DMS53 treated with DMSO at 0.1 percent for 48 hours (cell line): ENCODE measurements at regions not wholly inside any gene's neighbourhood (a gene's known extent, or its start where the extent isn't known, plus 50 kb on each side); places are given as distances from the start of the nearest gene placed in this dataset.
"Not testable (repeated sequence)": the region's sequence is repeated elsewhere in the genome, so short reads cannot be mapped to it uniquely, and the experiment has no call there.

Experiments used
- DNase-seq: peaks from one replicate; lab custom pipeline; 2025; ENCODE audit not compliant: unreplicated experiment; lab: John Stamatoyannopoulos, UW

DNA sequence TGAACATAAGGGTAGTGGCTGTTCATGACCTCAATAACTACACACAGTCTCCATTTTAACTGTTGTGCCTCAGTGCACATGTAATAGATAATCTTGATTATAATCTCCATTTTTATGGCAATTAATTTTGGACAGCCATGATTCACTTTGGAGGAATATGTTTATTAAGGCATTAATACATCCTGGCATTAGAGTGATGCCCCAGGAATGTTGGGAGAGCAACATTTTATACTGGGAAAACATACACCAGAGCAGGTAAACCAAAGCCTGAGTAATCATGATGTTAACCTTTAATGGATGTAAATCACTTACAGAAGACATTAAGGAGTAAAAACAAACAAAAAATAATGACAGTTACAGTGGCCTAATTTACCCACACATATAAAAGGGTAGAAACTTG, 886.3 kb upstream of the RAG2 start:
- no peak for DNase-seq

DNA sequence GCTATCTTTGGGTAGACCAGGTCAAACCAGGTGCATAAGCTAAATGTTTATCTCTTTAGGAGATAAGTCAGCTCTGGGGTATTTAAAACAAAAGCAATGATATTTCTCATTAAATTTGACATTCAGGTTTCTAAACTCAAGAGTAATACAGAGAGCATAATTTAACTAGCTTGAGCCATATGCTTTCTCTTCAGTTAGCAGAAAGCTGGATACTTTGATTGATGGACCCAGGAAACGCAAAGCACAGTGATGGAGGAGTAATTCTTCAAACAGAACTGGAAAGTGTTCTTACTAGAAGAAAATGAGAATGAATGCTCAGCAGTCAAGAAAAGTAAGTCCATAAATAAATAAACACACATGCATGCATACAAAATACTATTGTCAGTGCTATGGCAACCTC, 885.7 kb upstream of the RAG2 start:
- no peak for DNase-seq

DNA sequence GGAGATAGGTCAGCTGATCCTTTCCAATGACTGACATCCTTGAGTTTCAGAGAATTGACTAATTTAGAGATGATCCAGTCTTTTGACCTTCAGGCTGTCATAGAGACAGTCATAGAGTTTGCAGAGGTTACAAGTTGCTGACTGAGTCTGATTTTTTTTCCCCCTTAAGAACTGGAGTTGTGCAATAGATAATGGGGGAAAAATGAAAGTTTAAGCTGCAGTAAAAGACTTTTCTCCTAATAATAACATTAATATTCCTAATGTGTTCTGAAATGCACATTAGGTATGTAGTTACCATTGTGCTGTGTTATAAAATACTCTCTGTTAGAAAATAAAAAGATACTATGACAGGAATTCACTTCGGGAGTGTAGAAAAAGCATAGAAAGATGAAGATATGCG, 876.9 kb upstream of the RAG2 start:
- no peak for DNase-seq

DNA sequence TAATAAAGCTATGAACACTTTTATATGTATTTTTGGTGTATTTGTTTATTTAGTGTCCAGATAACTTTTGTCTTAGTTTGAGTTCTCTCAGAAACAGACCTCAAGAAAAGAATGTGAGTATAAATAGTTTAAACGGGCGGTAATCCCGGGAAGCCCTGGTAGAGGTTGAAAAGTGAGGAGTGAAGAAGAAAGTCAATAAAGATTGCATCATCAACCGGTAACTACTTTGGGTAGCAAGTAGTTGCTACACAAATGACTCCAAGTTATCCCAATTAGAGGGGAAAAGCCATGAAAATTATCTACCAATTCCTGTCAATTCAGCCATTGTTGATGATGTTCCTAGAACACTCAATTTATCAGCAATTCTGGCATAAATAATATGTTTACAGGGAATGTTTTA, 870.3 kb upstream of the RAG2 start:
- no peak for DNase-seq

DNA sequence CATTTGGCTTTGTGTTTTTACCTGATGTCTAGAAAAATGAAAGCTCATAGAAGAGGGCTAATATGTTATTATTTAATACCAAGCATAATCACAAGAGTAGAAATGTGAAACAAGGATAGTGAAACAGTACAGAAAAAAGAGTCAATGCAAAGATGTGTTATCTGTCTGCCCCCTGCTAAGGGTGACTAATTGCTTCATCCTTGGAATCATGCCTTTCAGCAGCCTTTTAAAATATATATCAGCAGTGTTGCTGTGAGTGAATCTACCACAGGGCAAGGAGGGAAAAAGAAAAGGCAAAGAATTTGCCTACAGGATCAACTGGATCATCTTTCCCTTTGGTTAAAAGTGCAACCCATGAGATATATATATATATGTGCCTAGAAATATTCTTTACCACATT, 867.2 kb upstream of the RAG2 start:
- DNase-seq, result no peak

DNA sequence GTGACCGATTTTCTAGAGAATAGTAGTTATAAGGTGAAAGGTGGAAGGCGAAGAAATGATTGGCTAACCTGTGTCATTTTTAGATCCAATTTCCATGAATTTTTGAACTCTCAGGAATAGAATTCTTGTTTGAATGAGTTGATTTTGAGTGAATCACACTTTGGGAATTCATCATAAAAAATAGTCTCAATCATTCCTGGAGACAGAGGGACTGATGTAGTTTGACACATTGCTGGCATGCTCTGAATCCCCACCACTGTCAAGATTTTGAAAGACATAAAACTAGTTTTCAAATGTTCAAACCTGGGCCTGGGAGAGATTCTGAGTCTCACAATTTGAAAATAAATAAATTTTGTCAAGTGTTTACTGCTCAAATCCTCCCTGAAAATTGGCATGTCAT, 861.4 kb upstream of the RAG2 start:
- DNase-seq, result no peak

DNA sequence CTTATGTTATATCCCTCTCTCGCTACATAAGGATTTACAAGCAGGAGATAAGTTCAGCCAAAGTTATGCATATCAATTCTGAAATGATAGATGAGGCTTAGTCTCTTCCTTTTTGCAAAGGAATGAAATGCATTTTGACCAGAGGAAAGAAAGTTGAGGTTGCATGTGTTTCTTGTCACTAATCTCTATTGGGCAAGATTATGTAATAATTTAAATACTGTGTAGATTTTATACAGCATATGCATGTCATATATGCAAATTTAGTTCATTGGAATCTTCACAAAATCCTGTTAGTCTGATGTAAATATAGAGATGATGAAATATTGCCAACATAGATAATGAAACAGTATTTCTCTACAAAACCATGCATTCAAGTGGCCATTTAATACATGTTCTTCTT, 858.7 kb upstream of the RAG2 start:
- no peak for DNase-seq

DNA sequence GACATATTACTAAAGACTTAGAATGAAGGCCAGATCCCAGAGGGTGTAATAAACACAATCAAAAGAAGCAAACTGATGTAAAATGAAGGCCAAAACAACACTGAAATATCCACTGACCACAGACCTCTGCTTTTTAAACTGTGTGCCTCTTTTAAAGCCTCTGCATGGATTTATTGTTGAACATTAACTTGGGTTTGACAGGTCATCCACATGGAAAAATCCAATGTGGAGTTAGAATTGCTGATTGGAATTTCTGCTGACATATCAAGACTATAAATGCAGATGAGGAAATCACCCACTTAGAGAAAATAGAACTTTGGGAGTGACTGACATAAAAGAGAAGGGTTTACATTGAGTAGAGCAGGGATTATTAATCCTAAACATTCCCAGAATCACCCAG, 853.9 kb upstream of the RAG2 start:
- DNase-seq, result no peak

DNA sequence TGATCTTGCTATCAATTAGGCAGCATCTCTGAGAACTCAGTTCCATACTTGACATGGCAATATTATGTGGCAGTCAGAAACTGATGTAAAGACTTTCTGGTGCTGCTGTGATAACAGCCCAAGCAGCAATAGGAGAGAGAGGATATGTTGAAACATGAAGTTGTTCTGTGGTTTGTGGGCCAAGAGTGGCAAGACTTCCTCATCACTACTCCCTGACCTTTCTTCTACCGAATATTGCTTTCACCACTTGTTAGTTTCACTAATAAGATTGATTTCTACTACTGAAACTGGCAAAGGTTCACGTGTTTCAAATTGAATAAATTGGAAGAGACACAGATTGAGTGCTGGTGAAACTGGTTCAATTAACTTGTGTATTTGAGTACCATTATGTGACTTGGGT, 852.6 kb upstream of the RAG2 start:
- no peak for DNase-seq

DNA sequence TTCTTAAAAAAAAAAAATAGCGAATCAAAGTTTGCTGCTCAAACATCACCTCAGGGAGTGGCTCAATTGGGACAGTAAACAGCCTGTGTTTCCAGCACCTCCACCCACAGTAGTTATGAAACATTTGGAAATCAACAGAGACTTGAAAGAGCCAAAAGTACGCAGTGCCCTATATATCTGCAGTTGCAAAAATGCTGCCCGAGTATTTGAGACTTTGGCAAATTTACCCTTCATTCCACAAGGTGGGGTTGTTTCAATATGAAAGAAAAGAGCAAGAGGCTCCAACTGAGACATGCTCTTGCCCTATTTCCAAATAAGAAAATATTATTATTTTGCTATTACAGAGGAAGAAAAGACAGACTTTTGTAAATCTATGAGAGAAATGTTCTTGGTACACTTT, 851.1 kb upstream of the RAG2 start:
- peak; percentile 21 for DNase-seq

DNA sequence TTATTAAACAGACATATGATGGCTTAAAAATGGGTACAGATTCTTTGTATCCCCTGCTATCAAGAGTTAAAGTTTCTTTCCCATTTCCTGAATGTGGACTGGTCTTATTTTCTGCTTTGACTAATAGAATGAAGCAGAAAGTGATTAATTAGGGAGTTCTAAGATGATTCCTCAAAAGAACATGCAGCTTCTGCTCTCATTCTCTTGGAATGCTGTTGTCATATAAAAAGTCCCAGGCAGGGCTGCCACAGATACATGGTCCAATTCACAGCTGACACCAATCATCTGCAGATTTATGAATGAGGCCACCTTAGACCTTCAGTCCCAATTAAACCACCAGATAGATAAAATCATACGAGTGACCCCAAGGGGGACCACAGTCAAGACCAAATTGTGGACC, 844.5 kb upstream of the RAG2 start:
- no peak for DNase-seq

DNA sequence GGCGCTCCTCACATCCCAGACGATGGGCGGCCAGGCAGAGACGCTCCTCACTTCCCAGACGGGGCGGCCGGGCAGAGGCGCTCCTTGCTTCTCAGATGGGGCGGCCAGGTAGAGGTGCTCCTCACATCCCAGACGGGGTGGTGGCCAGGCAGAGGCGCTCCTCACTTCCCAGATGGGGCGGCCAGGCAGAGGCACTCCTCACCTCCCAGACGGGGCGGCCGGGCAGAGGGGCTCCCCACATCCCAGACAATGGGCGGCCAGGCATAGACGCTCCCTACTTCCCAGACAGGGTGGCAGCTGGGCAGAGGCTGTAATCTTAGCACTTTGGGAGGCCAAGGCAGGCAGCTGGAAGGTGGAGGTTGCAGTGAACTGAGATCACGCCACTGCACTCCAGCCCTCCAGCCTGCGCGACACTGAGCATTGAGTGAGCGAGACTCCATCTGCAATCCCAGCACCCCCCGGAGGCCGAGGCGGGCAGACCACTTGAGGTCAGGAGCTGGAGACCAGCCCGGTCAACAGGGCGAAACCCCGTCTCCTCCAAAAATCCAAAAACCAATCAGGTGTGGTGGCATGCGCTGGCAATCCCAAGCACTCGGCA, 833.7 kb upstream of the RAG2 start:
- not testable (repeated sequence) for DNase-seq

DNA sequence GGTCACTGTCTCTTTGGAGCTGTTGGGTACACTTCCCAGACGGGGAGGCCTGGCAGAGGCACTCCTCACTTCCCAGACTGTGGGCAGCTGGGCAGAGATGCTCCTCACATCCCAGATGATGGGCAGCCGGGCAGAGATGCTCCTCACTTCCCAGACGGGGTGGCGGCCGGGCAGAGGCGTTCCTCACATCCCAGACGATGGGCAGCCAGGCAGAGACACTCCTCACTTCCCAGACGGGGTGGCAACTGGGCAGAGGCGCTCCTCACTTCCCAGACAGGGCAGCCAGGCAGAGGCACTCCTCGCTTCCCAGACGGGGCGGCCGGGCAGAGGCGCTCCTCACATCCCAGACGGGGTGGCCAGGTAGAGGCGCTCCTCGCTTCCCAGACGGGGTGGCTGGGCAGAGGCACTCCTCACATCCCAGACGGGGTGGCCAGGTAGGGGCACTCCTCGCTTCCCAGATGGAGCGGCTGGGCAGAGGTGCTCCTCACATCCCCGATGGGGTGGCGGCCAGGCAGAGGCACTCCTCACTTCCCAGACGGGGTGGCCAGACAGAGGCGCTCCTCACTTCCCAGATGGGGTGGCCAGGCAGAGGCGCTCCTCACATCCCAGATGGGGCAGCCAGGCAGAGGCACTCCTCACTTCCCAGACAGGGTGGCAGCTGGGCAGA, 833.1 kb upstream of the RAG2 start:
- DNase-seq, result not testable (repeated sequence)

DNA sequence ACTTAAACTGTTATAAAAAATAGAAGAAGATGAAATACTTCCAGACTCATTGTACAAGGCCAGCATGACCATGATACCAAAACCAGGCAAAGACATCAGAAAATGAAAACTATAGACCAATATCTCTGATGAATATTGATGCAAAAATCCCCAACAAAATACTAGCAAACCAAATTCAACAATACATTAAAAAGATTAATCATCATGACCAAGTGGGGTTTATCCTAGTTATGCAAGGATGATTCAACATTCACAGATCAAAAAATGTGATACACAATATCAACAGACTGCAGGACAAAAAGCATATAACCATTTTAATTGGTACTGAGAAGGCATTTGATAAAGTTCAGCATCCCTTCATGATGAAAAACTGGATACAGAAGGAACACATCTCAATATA, 824.5 kb upstream of the RAG2 start:
- DNase-seq, result no peak

DNA sequence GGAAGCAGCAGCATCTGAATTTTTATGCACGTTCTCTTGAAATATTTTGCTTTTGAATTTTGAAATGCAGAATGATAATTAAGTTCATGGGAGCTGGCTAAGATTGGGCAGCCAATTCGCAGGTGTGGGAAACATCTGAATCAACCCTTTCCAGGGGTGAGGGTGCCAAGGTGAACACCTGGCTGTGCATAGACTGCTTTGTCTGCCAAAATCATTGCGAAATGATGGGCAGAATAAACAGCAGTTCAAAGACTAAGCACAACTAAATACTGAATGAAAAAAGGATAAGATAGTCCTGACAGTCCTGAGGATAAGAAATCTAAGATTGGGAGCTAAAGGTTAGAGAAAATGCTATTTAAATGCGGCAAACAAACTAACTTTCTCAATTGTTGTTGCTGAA, 813.3 kb upstream of the RAG2 start:
- no peak for DNase-seq

DNA sequence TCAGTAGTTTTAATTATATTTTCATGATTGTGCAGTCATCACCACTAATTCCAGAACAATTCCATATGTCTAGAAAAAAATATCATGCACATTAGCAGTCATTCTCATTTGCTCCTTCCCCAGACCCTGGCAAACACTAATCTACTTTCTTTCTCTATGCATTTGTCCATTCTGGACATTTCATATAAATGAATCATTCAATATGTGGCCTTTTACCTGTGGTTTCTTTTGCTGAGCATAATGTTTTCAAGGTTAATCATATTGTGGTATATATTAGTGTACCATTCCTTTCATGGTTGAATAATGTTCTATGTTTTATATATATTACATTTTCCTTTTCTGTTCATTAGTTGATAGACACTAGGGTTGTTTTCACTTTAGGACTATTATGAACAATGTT, 811.1 kb upstream of the RAG2 start:
- DNase-seq, result no peak

DNA sequence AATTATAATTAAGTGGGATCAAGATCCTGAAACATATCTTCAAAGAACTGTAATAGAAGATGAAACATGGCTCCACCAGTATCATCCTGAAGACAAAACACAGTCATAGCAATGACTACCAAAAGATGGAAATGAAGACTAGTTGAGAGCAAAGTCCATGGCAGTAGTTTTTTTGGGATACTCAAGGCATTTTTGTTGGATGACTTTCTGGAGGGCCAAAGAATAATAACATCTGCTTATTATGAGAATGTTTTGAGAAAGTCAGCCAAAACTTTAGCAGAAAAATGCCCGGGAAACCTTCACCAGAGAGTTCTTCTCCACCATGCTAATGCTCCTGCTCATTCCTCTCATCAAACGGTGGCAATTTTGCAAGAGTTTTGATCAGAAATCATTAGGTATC, 809.4 kb upstream of the RAG2 start:
- no peak for DNase-seq

DNA sequence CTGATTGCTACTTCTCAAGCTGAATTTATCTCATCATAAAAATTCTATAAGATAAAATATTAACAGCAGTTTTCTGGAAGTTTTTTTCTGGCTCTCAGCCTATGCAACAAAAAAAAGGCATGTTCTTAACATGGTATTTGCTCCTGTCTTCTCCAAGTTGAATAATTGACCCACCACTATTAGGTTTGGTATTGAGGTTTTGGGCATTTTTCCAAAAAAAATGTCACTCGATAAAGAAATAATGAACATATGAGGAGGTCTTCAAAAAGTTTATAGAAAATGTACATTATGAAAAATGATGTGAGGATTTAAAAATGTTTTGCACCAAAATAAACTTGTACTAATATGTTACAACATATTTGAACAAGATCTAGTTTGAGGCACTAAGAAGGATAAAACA, 808.6 kb upstream of the RAG2 start:
- DNase-seq, result no peak

DNA sequence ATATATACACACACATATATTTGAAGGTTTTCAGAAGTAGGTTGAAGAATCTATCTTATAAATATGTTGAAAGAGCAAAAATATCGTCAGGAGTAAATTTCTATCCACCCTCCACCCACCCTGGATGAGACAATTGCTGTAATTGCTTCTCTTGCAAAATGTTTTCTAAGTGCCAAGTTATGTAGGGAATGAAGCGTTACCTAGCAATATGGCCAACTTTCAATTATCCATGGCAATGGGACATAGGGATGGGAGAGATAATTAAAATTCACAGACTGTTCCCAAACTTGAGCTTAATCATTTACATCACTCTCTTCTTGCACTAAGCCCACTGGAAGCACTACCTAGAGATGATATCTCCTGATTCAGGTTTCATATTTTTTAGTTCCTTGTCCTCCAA, 806.2 kb upstream of the RAG2 start:
- no peak for DNase-seq

DNA sequence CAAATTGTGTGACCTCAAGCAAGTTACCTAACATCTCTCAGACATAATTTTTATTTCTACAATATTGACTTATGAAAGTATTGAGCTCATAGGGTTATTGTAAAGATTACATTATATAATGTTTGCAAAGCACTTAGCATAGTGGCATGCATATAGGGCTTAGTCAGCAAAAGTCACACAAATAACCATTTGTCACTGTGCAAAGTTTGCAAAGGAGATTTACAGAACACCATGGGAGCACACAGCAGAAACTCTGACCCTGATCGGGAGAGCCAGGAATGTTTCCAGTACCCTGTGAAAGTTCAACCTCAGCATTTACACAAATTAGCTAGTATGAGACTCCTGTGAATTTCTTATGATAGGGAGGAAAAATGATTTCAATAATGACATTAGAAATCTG, 804.6 kb upstream of the RAG2 start:
- no peak for DNase-seq

DNA sequence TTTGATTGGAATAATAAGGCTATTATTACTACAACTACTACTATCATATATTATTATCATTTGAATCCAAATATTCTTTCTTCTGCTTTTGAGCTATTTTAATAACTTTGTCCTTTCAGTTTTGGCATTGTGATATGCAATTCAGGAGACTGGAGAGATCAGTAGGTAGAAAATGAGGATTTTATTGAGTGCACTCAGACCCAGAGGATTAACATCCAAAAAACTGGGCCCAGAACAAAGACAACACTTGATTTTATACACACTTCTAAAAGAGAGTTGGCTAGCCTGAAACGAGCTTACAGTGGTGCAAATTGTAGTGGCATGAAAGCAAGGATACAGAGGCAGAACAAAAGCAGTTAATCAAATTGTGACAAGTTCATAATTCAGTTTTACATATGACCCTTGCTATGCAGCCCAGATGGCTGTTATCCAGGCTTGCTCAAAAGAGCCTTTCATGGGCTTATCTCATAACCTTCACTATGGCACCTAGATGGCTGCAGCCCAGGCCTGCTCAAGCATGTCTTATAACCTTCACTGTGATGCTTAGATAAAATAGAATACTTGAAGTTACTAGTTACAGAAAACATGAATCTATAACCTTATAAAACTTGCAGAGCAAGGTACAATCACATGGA, 796.3 kb upstream of the RAG2 start:
- DNase-seq, result no peak

DNA sequence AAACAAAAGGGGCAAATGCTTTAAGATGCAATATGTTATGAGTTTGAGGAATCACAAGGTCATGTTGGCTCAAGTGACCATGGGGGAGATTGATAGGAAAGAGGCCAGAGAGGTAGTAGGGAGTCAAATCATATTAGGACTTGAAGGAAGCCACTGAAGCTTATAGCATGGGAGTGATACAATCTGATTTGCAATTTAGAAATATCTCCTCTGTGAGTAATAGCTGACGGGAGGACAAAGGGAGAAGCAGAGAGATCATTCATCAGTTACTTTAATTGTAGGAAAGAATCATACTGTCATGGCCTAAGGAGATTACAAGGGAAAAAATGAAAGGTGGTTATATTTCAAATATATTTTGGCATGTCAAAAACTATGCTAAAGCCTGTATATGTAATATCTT, 793.6 kb upstream of the RAG2 start:
- DNase-seq, result no peak

DNA sequence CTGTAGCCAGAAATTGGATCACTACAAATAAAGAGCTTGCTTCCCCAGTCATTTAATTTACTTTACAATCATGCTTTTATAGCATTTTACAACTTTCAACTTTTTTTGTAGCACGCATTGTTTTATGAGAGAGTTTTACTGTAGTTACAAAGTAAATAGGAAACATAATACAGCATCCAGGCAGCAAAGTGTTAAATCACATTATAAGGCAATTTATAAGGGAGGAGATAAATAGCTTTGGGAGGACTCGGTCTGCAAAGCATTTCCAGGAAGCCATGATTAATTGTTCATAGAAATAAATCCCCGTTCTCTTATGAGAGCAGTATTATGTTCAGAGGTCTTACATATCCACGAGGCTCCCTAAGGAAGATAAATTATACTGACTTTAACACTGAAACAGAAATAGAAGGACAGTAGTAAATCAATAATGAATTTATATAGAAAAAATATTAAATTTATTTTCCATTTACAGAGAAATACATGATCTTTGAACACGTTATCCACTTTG, 792.6 kb upstream of the RAG2 start:
- no peak for DNase-seq
